ENCODE measurements at regions not wholly inside any gene's neighbourhood (a gene's known extent, or its start where the extent isn't known, plus 50 kb on each side); places are given as distances from the start of the nearest gene placed in this dataset.

DNA sequence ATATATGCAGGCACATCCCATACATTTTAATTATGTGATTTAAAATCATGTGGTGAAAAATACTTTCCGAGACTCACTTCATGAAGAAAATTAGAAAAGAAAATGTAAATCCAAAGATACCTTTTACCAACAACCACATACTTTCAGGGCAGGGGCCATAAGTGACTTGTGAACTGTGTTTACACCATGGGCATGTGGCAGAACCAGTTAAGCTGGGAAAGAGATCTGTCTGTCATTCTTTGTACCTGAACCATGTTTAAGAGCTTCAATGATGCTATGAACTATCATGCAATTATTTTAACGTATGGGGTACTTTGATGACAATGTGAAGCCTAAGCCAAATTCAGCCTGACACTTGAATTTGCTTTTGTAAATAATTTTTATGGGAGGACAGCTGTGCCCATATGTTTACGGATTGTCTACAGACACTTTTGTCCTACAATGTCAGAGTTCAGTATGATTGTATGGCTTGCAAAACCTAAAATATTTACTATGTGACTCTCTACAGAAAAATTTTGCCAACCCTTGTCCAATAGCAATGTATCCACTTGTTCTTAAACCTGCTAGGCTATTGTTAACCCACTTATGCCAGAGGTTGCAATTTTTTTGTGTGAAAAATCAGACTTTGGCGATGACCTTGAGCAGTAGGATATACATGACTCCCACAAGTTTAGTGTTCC, 654.6 kb downstream of the TNS3 start:
- TF ChIP-seq, protein P1, sequence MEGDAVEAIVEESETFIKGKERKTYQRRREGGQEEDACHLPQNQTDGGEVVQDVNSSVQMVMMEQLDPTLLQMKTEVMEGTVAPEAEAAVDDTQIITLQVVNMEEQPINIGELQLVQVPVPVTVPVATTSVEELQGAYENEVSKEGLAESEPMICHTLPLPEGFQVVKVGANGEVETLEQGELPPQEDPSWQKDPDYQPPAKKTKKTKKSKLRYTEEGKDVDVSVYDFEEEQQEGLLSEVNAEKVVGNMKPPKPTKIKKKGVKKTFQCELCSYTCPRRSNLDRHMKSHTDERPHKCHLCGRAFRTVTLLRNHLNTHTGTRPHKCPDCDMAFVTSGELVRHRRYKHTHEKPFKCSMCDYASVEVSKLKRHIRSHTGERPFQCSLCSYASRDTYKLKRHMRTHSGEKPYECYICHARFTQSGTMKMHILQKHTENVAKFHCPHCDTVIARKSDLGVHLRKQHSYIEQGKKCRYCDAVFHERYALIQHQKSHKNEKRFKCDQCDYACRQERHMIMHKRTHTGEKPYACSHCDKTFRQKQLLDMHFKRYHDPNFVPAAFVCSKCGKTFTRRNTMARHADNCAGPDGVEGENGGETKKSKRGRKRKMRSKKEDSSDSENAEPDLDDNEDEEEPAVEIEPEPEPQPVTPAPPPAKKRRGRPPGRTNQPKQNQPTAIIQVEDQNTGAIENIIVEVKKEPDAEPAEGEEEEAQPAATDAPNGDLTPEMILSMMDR (IDR thresholded peaks at IDR 0.05) = no peak
- TF ChIP-seq POLR2A (IDR thresholded peaks at IDR 0.05) = no peak
